ENCODE measurements at regions not wholly inside any gene's neighbourhood (a gene's known extent, or its start where the extent isn't known, plus 50 kb on each side); places are given as distances from the start of the nearest gene placed in this dataset.

DNA sequence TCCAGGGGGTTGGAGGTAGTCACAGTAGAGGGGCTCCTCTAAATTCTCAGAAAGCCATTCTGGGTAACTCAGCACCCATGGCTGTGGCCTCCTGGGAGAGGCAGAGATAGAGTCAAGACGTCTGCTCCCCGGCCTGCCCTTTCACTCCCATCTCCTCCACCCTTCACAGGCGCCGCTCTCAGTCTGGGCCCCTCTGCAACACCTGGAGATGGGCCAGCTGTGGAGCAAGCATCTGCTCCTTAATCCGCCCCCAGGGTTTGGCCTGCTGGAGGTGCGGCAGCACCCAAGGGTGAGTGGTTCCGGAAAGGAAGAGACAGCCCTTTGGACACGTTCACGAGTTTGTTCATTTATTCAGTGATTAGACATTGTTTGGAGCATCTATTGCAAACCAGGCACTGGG is 271.3 kb downstream of the BMP7 start:
- no peaks in the 10 kb centered on the region for H3K4me1 Mint-ChIP-seq (ENCODE audit: low read depth)
- H3K27ac Mint-ChIP-seq = no peak overlapping the region
- no peak for DNase-seq (ENCODE audit: low spot score)
- no peaks in the 10 kb centered on the region for H3K9me3 Mint-ChIP-seq
- H3K36me3 Mint-ChIP-seq (ENCODE audit: low read depth) = no peaks in the 10 kb centered on the region
- no peak overlapping the region for H3K4me3 Mint-ChIP-seq
- no peaks in the 10 kb centered on the region for H3K27me3 Mint-ChIP-seq (ENCODE audit: insufficient read depth)
- intact Hi-C loops (cut with micrococcal nuclease) = no loop called here

GRCh38 chr20:56995635-56996075 is 270.8 kb downstream of the BMP7 start:
- no peaks in the 10 kb centered on the region for H3K9me3 Mint-ChIP-seq
- H3K4me1 Mint-ChIP-seq (ENCODE audit: low read depth) = no peaks in the 10 kb centered on the region
- intact Hi-C loops (cut with micrococcal nuclease) = loop anchor here (2.0 kb wide), 1 partner anchor 445 kb away; no protein-coding TSS in a partner anchor
- no peaks in the 10 kb centered on the region for H3K36me3 Mint-ChIP-seq (ENCODE audit: low read depth)
- DNase-seq (ENCODE audit: low spot score) = no peak
- no peak overlapping the region for H3K4me3 Mint-ChIP-seq
- H3K27me3 Mint-ChIP-seq (ENCODE audit: insufficient read depth) = no peaks in the 10 kb centered on the region
- no peak overlapping the region for H3K27ac Mint-ChIP-seq

GRCh38 chr20:56996533-56996932 is 269.9 kb downstream of the BMP7 start:
- no peaks in the 10 kb centered on the region for H3K36me3 Mint-ChIP-seq (ENCODE audit: low read depth)
- DNase-seq (ENCODE audit: low spot score) = no peak
- H3K4me3 Mint-ChIP-seq = no peak overlapping the region
- intact Hi-C loops (cut with micrococcal nuclease) = loop anchor here (2.0 kb wide), 1 partner anchor 446 kb away; no protein-coding TSS in a partner anchor
- no peaks in the 10 kb centered on the region for H3K9me3 Mint-ChIP-seq
- no peak overlapping the region for H3K27ac Mint-ChIP-seq
- no peaks in the 10 kb centered on the region for H3K4me1 Mint-ChIP-seq (ENCODE audit: low read depth)
- no peaks in the 10 kb centered on the region for H3K27me3 Mint-ChIP-seq (ENCODE audit: insufficient read depth)

DNA sequence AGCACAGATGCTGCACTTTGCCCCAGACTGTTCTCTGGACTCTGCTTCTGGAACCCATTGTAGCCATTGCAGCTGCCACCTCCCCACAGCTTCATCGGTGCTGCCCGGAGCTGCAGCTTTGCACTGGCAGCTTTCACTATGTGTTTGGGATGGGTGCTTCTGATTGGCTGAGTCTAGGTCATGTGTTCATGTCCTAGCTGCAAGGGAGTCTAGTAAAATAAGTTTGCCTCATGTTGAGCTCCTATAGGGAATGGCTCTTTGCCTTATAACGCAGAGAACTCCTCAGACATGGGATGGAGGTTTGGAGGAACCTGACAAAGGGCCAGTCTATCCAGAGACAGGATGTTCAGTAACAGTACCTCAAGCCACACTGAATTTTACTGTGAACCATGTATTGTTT is 268.0 kb downstream of the BMP7 start:
- Mint-ChIP-seq H3K4me3 (no peak overlapping the region), H3K27me3 (ENCODE audit: insufficient read depth) (no peaks in the 10 kb centered on the region), H3K9me3 (no peaks in the 10 kb centered on the region), H3K36me3 (ENCODE audit: low read depth) (no peaks in the 10 kb centered on the region), H3K27ac (no peak overlapping the region), H3K4me1 (ENCODE audit: low read depth) (no peaks in the 10 kb centered on the region)
- intact Hi-C loops (cut with micrococcal nuclease) = no loop called here
- no peak for DNase-seq (ENCODE audit: low spot score)

- DNase-seq (ENCODE audit: low spot score) = no peak
- intact Hi-C loops (cut with micrococcal nuclease) = no loop called here
- no peaks in the 10 kb centered on the region for H3K27me3 Mint-ChIP-seq (ENCODE audit: insufficient read depth)
- no peaks in the 10 kb centered on the region for H3K36me3 Mint-ChIP-seq (ENCODE audit: low read depth)
- H3K4me3 Mint-ChIP-seq = no peak overlapping the region
- H3K9me3 Mint-ChIP-seq = no peaks in the 10 kb centered on the region
- H3K27ac Mint-ChIP-seq = no peak overlapping the region
- H3K4me1 Mint-ChIP-seq (ENCODE audit: low read depth) = no peaks in the 10 kb centered on the region
These were observed 265.9 kb downstream of the BMP7 start for GRCh38 chr20:57000441-57000968.

GRCh38 chr20:57001126-57001767 is 265.2 kb downstream of the BMP7 start:
- Mint-ChIP-seq H3K27me3 (ENCODE audit: insufficient read depth) (no peaks in the 10 kb centered on the region), H3K4me3 (no peak overlapping the region), H3K27ac (no peak overlapping the region), H3K36me3 (ENCODE audit: low read depth) (no peaks in the 10 kb centered on the region), H3K9me3 (no peaks in the 10 kb centered on the region), H3K4me1 (ENCODE audit: low read depth) (no peaks in the 10 kb centered on the region)
- DNase-seq (ENCODE audit: low spot score) = no peak
- intact Hi-C loops (cut with micrococcal nuclease) = no loop called here

DNA sequence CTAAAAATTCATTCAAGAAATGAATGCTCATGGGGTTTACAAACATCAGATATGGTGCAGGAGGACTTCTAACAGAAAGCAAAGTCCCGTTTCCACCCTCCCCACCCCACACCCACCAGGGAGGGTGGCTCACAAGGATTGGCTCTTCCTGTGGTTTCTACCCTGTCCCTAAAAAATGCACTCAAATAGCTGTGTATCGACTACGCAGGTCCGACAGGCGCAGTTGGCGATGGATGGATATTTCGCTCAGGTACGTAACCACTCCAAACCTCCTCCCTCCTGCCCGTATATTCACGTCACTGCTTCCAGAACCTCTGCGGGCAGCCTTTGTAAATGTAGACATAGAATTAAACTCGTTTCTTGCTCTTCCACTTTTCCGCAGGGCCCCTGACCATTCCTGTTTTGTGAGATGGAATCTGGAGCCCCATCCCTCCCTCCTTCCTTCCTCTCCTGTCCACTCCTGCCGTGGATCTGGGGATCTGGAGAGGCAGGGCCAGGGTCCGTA is 264.3 kb downstream of the BMP7 start:
- DNase-seq (ENCODE audit: low spot score) = no peak
- no peak overlapping the region for H3K27ac Mint-ChIP-seq
- H3K4me3 Mint-ChIP-seq = no peak overlapping the region
- H3K36me3 Mint-ChIP-seq (ENCODE audit: low read depth) = no peaks in the 10 kb centered on the region
- intact Hi-C loops (cut with micrococcal nuclease) = no loop called here
- peaks cover 6% of the 10 kb centered on the region for H3K27me3 Mint-ChIP-seq (ENCODE audit: insufficient read depth)
- no peaks in the 10 kb centered on the region for H3K9me3 Mint-ChIP-seq
- H3K4me1 Mint-ChIP-seq (ENCODE audit: low read depth) = no peaks in the 10 kb centered on the region

DNA sequence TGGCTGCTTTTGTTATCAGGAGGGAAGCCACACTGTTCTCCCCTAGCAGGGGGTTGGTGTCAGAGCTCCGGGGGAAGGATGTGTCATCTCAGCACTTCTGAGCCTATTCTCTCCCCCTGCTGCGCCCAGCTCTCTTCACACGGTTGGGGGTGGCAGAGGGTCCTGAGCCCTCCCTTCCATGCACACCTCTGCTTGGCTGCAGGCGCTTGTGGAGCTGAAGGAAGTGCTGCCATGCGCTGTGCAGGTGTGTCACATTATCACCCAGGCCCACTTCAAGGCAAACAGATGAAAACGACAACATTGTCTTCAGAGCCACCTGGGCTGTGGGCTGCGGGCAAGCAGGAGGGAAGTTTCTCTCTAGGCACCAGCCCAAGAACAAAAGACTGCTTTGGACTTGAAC is 263.4 kb downstream of the BMP7 start:
- intact Hi-C loops (cut with micrococcal nuclease) = no loop called here
- H3K27me3 Mint-ChIP-seq (ENCODE audit: insufficient read depth) = peaks cover 7% of the 10 kb centered on the region
- no peaks in the 10 kb centered on the region for H3K4me1 Mint-ChIP-seq (ENCODE audit: low read depth)
- H3K9me3 Mint-ChIP-seq = no peaks in the 10 kb centered on the region
- DNase-seq (ENCODE audit: low spot score) = no peak
- H3K4me3 Mint-ChIP-seq = no peak overlapping the region
- H3K27ac Mint-ChIP-seq = no peak overlapping the region
- no peaks in the 10 kb centered on the region for H3K36me3 Mint-ChIP-seq (ENCODE audit: low read depth)

GRCh38 chr20:57004416-57004815 is 262.0 kb downstream of the BMP7 start:
- DNase-seq (ENCODE audit: low spot score) = no peak
- no peaks in the 10 kb centered on the region for H3K36me3 Mint-ChIP-seq (ENCODE audit: low read depth)
- no peaks in the 10 kb centered on the region for H3K4me1 Mint-ChIP-seq (ENCODE audit: low read depth)
- H3K9me3 Mint-ChIP-seq = no peaks in the 10 kb centered on the region
- intact Hi-C loops (cut with micrococcal nuclease) = no loop called here
- H3K4me3 Mint-ChIP-seq = no peak overlapping the region
- no peak overlapping the region for H3K27ac Mint-ChIP-seq
- H3K27me3 Mint-ChIP-seq (ENCODE audit: insufficient read depth) = peaks cover 7% of the 10 kb centered on the region

- DNase-seq (ENCODE audit: low spot score) = no peak
- H3K36me3 Mint-ChIP-seq (ENCODE audit: low read depth) = no peaks in the 10 kb centered on the region
- intact Hi-C loops (cut with micrococcal nuclease) = no loop called here
- H3K9me3 Mint-ChIP-seq = no peaks in the 10 kb centered on the region
- H3K27me3 Mint-ChIP-seq (ENCODE audit: insufficient read depth) = peaks cover 7% of the 10 kb centered on the region
- H3K27ac Mint-ChIP-seq = no peak overlapping the region
- no peak overlapping the region for H3K4me3 Mint-ChIP-seq
- H3K4me1 Mint-ChIP-seq (ENCODE audit: low read depth) = no peaks in the 10 kb centered on the region
These were observed 261.2 kb downstream of the BMP7 start for GRCh38 chr20:57004951-57005933.

DNA sequence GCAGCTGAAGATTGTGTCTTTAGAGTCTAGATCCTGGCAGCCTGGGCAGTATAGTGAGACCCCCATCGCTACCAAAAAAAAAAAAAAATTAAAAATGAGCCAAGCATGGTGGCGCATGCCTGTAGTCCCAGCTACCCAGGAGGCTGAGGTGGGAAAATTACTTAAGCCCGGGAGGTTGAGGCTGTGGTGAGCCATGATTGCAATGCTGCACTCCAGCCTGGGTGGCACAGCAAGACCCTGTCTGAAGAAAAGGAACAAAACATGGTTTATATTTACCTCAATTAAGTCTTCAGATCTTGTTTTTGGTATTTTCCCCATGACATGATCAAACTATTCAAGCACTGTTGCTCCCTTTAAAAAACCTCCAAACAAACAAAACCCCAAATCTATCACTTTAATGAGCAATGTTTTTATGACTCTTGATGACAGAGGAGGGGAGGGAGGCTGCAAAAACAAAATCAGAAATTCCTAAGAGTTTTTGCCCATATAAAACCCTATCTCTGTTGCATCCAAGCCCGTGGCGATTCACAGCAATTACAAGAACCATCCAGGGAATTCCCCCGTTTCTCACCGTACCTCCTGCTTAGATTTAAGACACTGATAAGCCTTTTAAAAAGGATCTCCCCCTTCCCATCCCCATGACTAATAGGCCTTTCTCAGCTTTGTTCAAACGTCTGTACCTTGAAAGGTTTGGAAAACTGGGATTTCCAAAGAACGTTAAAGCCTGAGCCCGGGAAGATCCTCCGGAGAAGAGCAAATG is 259.9 kb downstream of the BMP7 start:
- Mint-ChIP-seq H3K4me3 (no peak overlapping the region), H3K27me3 (ENCODE audit: insufficient read depth) (peaks cover 7% of the 10 kb centered on the region), H3K4me1 (ENCODE audit: low read depth) (no peaks in the 10 kb centered on the region), H3K9me3 (no peaks in the 10 kb centered on the region), H3K36me3 (ENCODE audit: low read depth) (no peaks in the 10 kb centered on the region), H3K27ac (no peak overlapping the region)
- intact Hi-C loops (cut with micrococcal nuclease) = no loop called here
- DNase-seq (ENCODE audit: low spot score) = no peak

GRCh38 chr20:57007171-57007540 is 259.3 kb downstream of the BMP7 start:
- DNase-seq (ENCODE audit: low spot score) = no peak
- intact Hi-C loops (cut with micrococcal nuclease) = no loop called here
- Mint-ChIP-seq H3K9me3 (no peaks in the 10 kb centered on the region), H3K4me1 (ENCODE audit: low read depth) (no peaks in the 10 kb centered on the region), H3K27ac (no peak overlapping the region), H3K27me3 (ENCODE audit: insufficient read depth) (peaks cover 7% of the 10 kb centered on the region), H3K4me3 (no peak overlapping the region), H3K36me3 (ENCODE audit: low read depth) (no peaks in the 10 kb centered on the region)

Data from activated T-helper 1 cell treated with anti-CD3 and anti-CD28 coated beads, Interleukin-12 subunit alpha, Interleukin-12 subunit beta, Interleukin-2, Interleukin-4 antibody, amounts not matched to agents 30 ng/mL and 10 ng/mL and 1 ng/mL, durations not matched to agents 14 hours and 24 hours and 36 hours (primary cell).